Tibial nerve (tissue), 4 donors: ENCODE measurements at regions not wholly inside any gene's neighbourhood (a gene's known extent, or its start where the extent isn't known, plus 50 kb on each side); places are given as distances from the start of the nearest gene placed in this dataset.

ENCODE experiments used
- DNase-seq, 2 donors: peaks; one replicate each; pipeline ENCODE4 v3.0.0-alpha.2; 2019; ENCODE audit warnings: low spot score in 2 of 2
- H3K27ac ChIP-seq, 4 donors: fragments of 200-600 bp; sonication (generic) in 3 of 4; one replicate each; pipeline ENCODE4 v1.5.1; 2017 to 2019; ENCODE audit warnings: mild to moderate bottlenecking in 1 of 4
- H3K27me3 ChIP-seq, 2 donors: fragments of 200-600 bp; sonication (generic) in 1 of 2; one replicate each; pipeline versions ENCODE4 v1.5.1 to v1.6.0; 2017 to 2019
- H3K36me3 ChIP-seq, 3 donors: fragments of 200-600 bp; sonication (generic); one replicate each; pipeline ENCODE4 v1.5.1; 2018 to 2019
- H3K4me1 ChIP-seq, 4 donors: fragments of 200-600 bp; sonication (generic) in 3 of 4; one replicate each; pipeline ENCODE4 v1.5.1; 2017 to 2019
- H3K4me3 ChIP-seq, 4 donors: fragments of 200-600 bp; sonication (generic) in 3 of 4; one replicate each; pipeline ENCODE4 v1.5.1; 2017 to 2019; ENCODE audit warnings: mild to moderate bottlenecking in 1 of 4, moderate library complexity in 1 of 4
- H3K9me3 ChIP-seq, 4 donors: fragments of 200-600 bp; sonication (generic) in 3 of 4; one replicate each; pipeline ENCODE4 v1.5.1; 2017 to 2019
- EP300 ChIP-seq, 2 donors: sonication (generic); formaldehyde crosslinking; IDR thresholded peaks; one replicate each; pipeline ENCODE4 v1.6.1; 2017; ENCODE audit warnings: antibody characterized with exemption in 2 of 2, mild to moderate bottlenecking in 1 of 2
- POLR2A ChIP-seq, 2 donors: fragments of 450-650 bp; IDR thresholded peaks; one replicate each; pipeline ENCODE4 v1.6.1; 2017; ENCODE audit warnings: antibody characterized with exemption in 2 of 2, mild to moderate bottlenecking in 2 of 2, moderate library complexity in 2 of 2
- WGBS, 2 donors: methylation state at CpG; one replicate each; pipeline ENCODE4 v1.1.5; 2018; 5-methylcytosine and 5-hydroxymethylcytosine counted together
- TF ChIP-seq, protein P1 (sequence below), 5 experiments: fragments of 200-600 bp in 3 of 5; fragments of 450-650 bp in 2 of 5; sonication (generic) in 3 of 5; IDR thresholded peaks; one replicate each; pipeline ENCODE4 v1.5.1; 2016 to 2019; ENCODE audit warnings: antibody characterized with exemption in 5 of 5, mild to moderate bottlenecking in 3 of 5, moderate library complexity in 2 of 5

DNA sequence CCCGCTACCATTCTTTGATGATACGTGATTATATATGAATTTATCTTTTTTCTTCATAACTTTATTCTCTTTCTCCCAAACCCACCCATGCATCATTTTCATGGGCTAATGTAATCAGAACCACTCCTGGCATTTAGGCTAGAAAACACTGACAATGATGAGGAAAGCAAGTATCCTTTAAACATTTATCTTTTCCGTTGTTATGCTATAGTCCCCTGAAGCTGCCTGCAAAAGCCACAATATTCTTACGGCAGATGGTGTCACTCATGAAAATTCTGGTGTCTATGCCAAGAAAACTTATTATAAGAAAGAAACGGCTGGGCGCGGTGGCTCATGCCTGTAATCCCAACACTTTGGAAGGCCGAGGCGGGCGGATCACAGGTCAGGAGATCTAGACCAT, 221.8 kb upstream of the CTAGE1 start:
- no peaks in the 10 kb centered on the region for H3K4me1 ChIP-seq
- H3K27ac ChIP-seq = no peak overlapping the region
- WGBS, 2 donors = 72 to 82% methylated on average over 7 to 10 of the region's 10 CpGs
- no peak overlapping the region for H3K4me3 ChIP-seq
- peaks cover 0 to 4% (median 0%) of the 10 kb centered on the region in 4 donors for H3K9me3 ChIP-seq
- no peak for DNase-seq
- H3K27me3 ChIP-seq = no peaks in the 10 kb centered on the region
- no peak for TF ChIP-seq EP300 (IDR thresholded peaks at IDR 0.05)
- TF ChIP-seq, protein P1, sequence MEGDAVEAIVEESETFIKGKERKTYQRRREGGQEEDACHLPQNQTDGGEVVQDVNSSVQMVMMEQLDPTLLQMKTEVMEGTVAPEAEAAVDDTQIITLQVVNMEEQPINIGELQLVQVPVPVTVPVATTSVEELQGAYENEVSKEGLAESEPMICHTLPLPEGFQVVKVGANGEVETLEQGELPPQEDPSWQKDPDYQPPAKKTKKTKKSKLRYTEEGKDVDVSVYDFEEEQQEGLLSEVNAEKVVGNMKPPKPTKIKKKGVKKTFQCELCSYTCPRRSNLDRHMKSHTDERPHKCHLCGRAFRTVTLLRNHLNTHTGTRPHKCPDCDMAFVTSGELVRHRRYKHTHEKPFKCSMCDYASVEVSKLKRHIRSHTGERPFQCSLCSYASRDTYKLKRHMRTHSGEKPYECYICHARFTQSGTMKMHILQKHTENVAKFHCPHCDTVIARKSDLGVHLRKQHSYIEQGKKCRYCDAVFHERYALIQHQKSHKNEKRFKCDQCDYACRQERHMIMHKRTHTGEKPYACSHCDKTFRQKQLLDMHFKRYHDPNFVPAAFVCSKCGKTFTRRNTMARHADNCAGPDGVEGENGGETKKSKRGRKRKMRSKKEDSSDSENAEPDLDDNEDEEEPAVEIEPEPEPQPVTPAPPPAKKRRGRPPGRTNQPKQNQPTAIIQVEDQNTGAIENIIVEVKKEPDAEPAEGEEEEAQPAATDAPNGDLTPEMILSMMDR (IDR thresholded peaks at IDR 0.05) = no peak
- TF ChIP-seq POLR2A (IDR thresholded peaks at IDR 0.05) = no peak
- no peaks in the 10 kb centered on the region for H3K36me3 ChIP-seq

DNA sequence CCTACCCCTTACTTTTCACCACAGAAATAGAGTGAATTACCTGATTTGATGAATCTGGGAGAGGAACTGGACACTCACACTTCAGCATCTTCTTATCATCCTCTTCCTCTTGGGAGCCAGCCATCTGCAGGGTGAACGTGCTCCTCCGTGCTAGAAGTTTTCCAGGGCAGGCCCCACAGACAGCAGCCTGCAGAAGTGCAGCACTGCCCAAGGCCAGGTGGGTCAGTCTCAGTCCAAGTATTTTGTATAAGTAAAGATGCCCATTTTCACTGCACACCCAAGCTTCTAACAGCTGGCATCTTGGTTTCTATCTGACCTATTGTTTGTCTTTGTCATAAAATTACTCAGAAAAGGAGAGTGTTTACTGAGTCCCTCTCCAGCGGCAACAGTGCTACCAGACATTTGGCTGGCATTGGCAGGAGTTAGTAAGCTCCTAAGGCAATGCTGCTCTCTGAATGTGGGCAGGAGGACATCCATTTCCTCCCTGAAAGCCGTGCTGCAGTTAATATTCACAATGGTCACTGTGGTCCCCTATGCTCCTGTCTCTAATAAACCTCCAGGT, 222.6 kb upstream of the CTAGE1 start:
- TF ChIP-seq, protein P1 (IDR thresholded peaks at IDR 0.05) = no peak
- TF ChIP-seq EP300 (IDR thresholded peaks at IDR 0.05) (no peak), POLR2A (IDR thresholded peaks at IDR 0.05) (no peak)
- no peak for DNase-seq
- no peak overlapping the region for H3K27ac ChIP-seq
- H3K4me3 ChIP-seq = no peak overlapping the region
- H3K36me3 ChIP-seq = no peaks in the 10 kb centered on the region
- H3K27me3 ChIP-seq = no peaks in the 10 kb centered on the region
- no peaks in the 10 kb centered on the region for H3K4me1 ChIP-seq
- H3K9me3 ChIP-seq = peaks cover 0 to 4% (median 0%) of the 10 kb centered on the region in 4 donors
- WGBS, 2 donors = 81 to 82% methylated on average over 4 of the region's 4 CpGs

GRCh38 chr18:22641958-22642357, 224.2 kb upstream of the CTAGE1 start:
- H3K4me3 ChIP-seq = no peak overlapping the region
- H3K27ac ChIP-seq = no peak overlapping the region
- no peak for TF ChIP-seq POLR2A (IDR thresholded peaks at IDR 0.05)
- TF ChIP-seq, protein P1 (IDR thresholded peaks at IDR 0.05) = no peak
- TF ChIP-seq EP300 (IDR thresholded peaks at IDR 0.05) = no peak
- WGBS, 2 donors = 71 to 72% methylated on average over 4 of the region's 4 CpGs
- no peaks in the 10 kb centered on the region for H3K4me1 ChIP-seq
- no peaks in the 10 kb centered on the region for H3K9me3 ChIP-seq
- no peaks in the 10 kb centered on the region for H3K27me3 ChIP-seq
- no peaks in the 10 kb centered on the region for H3K36me3 ChIP-seq
- no peak for DNase-seq

DNA sequence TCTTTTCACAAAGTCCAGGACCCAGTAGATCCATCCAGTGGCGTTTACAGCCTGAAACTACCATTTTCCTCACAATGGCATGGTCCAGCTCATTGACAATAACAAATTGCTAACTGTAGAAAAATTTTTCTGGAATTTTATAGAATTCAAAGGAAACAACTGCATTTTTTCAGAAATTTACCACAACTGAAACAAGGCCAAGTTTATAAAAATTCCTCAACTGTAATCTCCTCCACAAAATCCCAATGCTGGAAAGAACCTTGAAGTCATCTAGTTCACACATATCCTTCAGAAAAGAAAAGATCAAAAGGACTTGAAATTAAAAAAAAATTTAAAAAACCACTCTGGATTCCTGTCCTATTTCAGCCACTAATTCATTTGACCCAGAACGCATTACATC, 226.0 kb upstream of the CTAGE1 start:
- 81 to 89% methylated on average over 2 of the region's 2 CpGs for WGBS, 2 donors
- Histone ChIP-seq H3K4me3 (no peak overlapping the region), H3K36me3 (no peaks in the 10 kb centered on the region), H3K27me3 (no peaks in the 10 kb centered on the region), H3K9me3 (no peaks in the 10 kb centered on the region), H3K4me1 (no peaks in the 10 kb centered on the region), H3K27ac (no peak overlapping the region)
- DNase-seq = no peak
- no peak for TF ChIP-seq POLR2A (IDR thresholded peaks at IDR 0.05)
- TF ChIP-seq, protein P1 (IDR thresholded peaks at IDR 0.05) = no peak
- TF ChIP-seq EP300 (IDR thresholded peaks at IDR 0.05) = no peak

DNA sequence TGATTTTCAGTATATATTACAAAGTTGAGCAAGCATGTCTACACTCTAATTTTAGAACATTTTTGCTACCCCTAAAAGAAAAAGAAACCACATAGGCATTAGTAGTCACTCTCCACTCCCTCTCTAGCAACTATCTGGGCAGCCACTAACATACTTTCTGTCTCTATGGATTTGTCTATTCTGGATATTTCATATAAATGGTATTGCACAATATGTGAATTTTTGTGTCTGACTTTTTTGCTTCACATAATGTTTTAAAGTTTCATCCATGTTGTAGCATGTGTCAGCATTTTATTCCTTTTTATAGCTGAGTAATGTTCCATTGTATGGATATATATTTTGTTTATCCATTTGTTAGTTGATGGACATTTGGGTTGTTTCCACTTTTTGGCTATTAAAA, 232.5 kb upstream of the CTAGE1 start:
- Histone ChIP-seq H3K4me1 (no peaks in the 10 kb centered on the region), H3K9me3 (peaks cover 0 to 7% (median 3%) of the 10 kb centered on the region in 4 donors), H3K27me3 (no peaks in the 10 kb centered on the region), H3K36me3 (no peaks in the 10 kb centered on the region), H3K4me3 (no peak overlapping the region), H3K27ac (no peak overlapping the region)
- TF ChIP-seq POLR2A (IDR thresholded peaks at IDR 0.05) (no peak), EP300 (IDR thresholded peaks at IDR 0.05) (no peak)
- TF ChIP-seq, protein P1 (IDR thresholded peaks at IDR 0.05) = no peak
- DNase-seq = no peak
